NCI-H446 (cell line): ENCODE measurements at regions not wholly inside any gene's neighbourhood (a gene's known extent, or its start where the extent isn't known, plus 50 kb on each side); places are given as distances from the start of the nearest gene placed in this dataset.

Experiments
- DNase-seq, 2 experiments: peaks; one replicate each; lab custom pipeline; 2025; lab: John Stamatoyannopoulos, UW

DNA sequence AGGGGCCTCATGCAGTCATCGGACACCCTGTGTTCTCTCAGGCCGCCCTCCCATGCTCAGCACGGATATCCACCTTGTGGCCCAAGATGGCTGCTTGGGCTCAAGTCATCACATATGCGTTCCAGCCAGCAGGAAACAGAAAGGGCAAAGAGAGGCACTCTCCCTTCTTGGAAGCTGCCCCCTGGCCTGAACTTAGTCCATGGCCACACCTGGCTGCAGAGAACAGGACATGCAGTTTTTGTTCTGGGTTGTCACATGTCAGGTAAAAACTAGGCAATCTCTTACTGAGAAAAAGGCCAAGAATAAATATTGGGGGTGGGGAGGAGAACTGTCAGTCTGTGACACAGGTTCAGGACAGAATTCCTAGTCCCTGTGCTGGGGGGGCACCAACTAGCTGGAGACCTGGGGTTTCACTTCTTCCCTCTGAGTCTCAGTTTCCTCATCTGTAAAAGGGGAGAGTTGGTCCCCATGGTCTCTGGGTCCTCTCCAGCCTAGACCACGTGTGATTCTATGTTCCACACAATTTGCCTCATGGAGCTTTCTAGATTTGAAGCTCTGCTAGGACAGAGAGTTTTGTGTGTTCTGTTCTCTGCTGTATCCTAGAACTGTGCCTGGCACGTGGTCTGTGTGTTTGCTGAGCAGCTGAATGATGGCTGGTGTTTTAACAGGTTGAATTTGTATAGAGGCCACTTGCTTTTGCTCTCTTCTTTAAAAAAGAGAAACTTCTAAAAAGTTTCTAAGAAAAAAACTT, 107.2 kb upstream of the ANO1 start:
- DNase-seq, result no peak

DNA sequence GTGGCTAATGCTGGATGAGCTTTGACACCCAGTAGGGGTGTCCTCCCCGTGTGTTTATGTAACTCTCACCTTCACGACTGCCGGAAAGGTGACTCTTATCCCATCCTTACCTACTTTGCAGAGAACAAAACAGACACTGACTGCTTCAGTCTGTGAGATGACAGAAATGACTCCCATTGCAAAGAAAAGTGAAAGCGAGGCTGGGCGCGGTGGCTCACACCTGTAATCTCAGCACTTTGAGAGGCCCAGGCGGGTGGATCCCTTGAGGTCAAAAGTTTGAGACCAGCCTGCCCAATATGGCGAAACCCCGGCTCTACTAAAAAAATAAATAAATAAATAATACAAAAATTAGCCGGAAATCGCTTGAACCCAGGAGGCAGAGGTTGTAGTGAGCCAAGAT, 106.4 kb upstream of the ANO1 start:
- no peak for DNase-seq

DNA sequence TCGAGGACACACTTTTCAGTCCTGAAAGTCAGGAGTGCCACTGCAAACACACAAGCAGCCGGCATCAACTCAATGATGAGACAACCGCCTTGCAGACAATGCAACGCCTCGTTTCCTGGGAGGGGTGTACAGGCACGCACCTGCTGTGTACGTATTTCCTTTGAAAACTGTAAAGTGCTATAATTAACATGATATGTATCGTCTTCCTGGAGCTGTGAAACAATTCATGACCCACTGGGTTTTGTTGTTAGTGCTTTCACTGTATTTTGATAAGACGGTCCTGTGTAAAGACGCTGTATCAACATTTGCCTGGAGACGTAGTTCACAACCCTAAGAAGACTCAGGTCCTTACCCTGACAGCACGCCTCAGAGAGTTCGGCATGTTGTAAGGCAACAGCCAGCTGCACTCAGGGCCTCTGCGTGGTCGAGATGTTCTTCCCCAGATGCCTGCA, 105.7 kb upstream of the ANO1 start:
- DNase-seq, result no peak

GRCh38 chr11:69974528-69974927, 103.6 kb upstream of the ANO1 start:
- no peak for DNase-seq

GRCh38 chr11:69975822-69976221, 102.3 kb upstream of the ANO1 start:
- no peak for DNase-seq

GRCh38 chr11:69976794-69977193, 101.3 kb upstream of the ANO1 start:
- DNase-seq, result no peak

GRCh38 chr11:69977951-69978350, 100.2 kb upstream of the ANO1 start:
- DNase-seq, result no peak

DNA sequence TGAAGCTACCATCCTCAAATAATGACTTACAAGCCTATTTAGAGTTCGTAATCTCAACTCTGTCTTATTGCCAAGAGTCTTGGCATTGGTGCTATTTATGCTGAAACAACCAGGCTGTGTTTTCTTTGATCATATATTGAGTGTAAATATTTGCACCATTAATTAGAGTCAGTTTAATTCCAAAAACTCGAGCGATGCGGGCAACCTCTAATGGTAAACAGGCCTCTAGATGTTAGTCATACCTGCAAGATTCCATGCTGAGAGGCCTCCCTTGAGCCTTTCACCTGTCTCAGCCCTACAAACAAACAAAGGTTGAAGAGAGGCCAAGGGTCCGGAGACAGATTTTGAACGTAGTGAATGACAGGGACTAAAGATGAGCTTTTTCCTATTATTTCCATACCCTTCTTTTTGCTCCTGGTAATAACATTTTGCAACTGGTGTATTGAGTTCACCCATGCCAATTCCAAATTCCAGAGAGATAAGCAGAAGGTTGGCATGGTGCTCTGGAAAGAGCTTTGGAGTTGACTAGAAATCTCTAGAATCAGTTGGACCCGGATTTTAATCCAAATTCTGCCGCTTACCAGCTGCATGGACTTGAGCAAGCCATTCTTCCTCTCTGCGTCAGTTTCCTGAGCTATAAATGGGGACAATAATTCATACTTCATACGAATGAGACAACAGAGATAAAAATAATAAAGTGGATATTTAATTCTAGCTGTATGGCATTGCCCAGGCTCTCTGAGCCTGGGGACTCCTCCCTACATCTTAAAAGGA, 99.1 kb upstream of the ANO1 start:
- DNase-seq, result no peak

GRCh38 chr11:69979632-69980031, 98.5 kb upstream of the ANO1 start:
- no peak for DNase-seq

- no peak for DNase-seq
Measured at GRCh38 chr11:69981119-69981784, 96.9 kb upstream of the ANO1 start.

DNA sequence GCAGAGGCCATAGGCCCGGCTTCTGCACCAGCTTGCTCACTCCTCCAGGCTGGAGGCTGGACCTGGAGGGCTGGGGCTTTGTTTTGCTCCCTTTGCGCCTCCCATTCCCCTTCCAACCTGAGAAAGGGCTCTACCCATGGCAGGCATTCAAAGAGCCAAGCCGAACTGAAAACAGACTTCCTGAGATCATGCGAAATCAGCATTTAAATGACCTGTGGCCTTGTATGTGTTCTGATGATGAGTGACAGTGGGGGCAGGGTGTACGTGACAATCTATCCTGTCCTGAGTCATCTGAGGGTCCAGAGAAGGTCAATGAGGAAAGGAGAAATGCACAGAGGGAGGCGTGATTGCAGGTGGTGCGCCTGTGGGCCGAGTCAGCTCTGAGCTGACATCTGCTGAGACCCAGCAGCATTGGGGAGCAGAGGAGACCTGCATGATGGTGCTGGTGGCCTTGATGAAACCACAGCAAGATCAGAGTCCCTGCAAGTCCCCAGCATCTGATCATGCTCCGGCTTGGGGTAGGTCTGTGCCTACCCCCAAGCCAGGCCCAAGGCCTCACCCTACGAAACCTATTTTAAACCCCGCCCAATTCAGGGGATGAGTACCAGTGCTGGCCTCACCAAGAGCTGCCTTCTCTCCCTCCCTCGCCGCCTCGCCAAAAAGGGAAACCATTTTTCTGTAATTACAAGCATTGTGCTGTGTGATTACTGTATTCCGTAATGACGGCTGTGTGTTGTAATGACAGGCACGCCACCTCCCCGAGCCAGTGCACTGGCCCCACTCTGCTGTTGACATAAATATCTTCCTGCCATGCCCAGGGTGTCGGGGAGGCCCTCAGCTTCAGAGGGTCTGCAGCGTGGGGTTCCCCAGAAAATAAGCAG, 95.2 kb upstream of the ANO1 start:
- DNase-seq, result no peak

DNA sequence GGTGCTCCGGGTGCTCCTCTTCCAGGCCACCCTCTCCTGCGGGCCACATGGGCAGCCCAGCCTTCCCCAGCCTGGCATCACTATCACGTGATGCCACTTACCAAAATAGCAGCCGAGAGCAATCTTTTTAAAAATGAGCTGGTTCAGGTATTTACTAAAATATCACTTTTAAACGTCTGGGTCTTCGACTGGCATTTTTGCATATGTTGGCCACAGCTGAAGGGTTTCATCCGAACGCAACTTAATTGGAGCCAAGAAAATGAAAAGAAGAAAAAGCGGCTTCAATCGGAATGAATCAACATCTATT, 94.6 kb upstream of the ANO1 start:
- DNase-seq, result no peak

DNA sequence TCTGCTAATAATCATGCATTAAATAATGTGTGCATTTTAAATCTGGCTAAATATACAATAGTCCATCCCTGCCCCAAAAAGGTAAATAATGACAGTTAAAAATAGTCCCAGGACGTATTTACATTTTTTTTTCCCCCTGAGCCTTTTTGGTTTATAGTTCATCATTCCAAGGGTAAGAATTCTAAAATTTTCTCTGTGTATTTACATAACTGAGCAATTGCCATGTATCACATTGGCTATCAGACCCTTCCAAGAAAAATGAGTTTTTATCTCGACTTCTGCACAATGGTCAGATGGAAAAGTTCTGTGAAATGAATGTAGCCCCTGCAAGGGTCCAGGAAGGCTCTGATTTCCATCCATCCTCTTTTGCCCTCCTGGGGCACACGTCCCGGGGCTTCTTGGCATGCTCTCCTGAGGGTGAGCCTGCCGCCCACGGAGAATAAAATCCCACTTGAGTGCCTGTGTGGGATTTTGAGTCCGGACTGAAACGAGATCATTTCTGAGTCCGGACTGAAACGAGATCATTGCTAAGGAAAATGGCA, 94.1 kb upstream of the ANO1 start:
- no peak for DNase-seq

- DNase-seq, result no peak
Measured at GRCh38 chr11:69984457-69985261, 93.5 kb upstream of the ANO1 start.

DNA sequence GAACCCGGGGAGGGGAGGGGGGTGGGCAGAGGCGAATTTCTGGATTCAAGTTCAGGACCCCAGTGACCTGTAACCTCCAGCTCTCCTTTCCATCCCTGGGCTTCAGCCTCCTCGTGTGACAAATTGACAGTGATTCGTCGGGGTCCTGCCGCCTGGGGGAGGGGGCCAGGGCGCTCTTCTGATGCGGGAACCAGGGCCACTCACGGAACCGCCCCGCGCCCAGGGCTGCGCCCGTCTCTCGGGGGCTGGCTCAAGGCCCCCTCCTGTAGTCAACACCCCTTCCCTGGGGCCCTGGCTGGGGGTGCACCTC, 92.8 kb upstream of the ANO1 start:
- no peak for DNase-seq

DNA sequence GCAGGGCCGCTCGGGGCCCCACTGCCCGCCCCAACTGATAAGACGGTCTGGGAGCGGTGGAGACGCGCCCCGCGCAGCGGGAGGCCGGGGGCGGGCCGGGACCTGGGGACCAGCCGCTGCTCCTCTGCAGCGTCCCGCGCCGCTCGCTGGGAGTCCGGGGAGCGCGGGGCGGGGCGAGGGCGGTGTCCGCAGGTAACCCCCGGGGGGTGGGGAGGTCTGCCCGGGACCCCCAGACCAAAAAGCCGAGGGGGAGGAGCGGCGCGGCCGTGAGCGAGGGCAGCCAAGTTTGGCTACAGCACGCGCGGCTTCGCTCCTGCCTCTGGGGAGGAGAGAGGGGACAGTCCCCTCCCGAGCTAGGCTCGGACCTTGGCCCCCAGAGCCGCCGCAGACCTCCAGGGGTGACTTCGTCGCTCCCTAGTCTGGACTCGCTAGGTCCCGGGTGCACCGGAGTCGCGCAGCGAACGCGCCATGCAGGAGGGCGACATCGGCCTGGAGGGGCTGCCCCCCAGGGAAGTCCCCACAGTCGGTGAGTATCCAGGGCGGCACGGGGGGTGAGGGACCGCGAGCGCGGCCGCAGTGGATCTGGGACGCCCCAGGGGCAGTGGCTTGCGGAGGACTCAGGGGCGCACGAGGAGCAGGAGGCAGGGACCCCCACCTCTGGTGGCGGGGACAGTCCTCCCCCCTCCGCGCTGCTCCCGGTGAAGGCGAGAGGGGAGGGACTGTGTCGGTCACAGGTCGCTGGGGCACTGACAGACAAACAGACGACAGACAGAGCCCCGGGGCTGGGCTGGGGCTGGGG, 92.3 kb upstream of the ANO1 start:
- DNase-seq, result no peak

GRCh38 chr11:69986440-69986787, 91.7 kb upstream of the ANO1 start:
- DNase-seq, result no peak

GRCh38 chr11:69986830-69987229, 91.3 kb upstream of the ANO1 start:
- no peak for DNase-seq

DNA sequence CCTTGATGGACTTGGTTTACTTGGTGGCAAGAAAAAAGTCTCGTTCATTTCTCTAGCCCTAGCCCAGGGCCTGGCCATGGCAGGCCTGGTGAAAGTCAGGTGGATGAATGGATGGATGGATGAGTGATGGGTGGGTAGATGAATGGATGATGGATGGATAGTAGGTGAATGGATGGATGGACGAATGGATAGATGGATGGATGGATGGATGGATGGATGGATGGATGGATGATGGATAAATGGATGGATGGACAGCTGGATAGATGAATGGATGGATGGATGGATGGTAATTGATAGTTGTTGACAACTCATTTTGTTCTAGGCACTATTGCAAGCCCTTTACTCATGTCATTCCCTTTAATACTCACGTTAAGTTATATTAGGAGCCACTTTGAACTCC, 86.1 kb upstream of the ANO1 start:
- no peak for DNase-seq

- no peak for DNase-seq
Measured at GRCh38 chr11:69992943-69993694, 85.0 kb upstream of the ANO1 start.
